Choroid plexus epithelial cell (primary cell): ENCODE measurements at regions not wholly inside any gene's neighbourhood (a gene's known extent, or its start where the extent isn't known, plus 50 kb on each side); places are given as distances from the start of the nearest gene placed in this dataset.

Experiments
- DNase-seq: peaks from one replicate; pipeline ENCODE4 v3.0.0-alpha.2; 2010; ENCODE audit warnings: low read depth
- H3K4me3 ChIP-seq: 2 replicates; pipeline ENCODE4 v1.5.1; 2011; ENCODE audit warnings: low read depth, mild to moderate bottlenecking, control low read depth, low read length, moderate library complexity
- TF ChIP-seq, protein P1 (sequence below): conservative IDR thresholded peaks from 2 replicates; pipeline ENCODE4 v1.5.1; 2011; ENCODE audit warnings: low read depth, mild to moderate bottlenecking, control low read depth, inconsistent platforms, low read length, moderate library complexity

DNA sequence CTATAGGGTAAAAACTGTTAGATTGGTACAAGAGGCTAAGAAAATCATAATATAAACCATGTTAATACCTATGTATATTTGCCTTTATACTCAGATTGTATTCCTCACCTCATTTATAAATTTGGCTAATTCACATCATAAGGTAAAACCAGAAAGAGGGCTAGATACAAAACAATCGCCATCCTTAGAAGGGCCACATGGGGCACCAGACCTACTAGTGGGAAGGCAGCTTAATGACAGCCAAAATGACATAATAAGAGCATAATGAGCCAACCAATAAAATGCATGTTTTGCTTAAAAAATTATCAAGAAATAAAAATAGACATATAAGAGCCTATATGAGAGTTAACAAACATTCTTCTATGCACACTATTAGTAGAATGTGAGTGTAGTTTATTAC lies 107.3 kb upstream of the PRDX4 start:
- H3K4me3 ChIP-seq = no peak overlapping the region
- TF ChIP-seq, protein P1, sequence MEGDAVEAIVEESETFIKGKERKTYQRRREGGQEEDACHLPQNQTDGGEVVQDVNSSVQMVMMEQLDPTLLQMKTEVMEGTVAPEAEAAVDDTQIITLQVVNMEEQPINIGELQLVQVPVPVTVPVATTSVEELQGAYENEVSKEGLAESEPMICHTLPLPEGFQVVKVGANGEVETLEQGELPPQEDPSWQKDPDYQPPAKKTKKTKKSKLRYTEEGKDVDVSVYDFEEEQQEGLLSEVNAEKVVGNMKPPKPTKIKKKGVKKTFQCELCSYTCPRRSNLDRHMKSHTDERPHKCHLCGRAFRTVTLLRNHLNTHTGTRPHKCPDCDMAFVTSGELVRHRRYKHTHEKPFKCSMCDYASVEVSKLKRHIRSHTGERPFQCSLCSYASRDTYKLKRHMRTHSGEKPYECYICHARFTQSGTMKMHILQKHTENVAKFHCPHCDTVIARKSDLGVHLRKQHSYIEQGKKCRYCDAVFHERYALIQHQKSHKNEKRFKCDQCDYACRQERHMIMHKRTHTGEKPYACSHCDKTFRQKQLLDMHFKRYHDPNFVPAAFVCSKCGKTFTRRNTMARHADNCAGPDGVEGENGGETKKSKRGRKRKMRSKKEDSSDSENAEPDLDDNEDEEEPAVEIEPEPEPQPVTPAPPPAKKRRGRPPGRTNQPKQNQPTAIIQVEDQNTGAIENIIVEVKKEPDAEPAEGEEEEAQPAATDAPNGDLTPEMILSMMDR = no peak
- no peak for DNase-seq

DNA sequence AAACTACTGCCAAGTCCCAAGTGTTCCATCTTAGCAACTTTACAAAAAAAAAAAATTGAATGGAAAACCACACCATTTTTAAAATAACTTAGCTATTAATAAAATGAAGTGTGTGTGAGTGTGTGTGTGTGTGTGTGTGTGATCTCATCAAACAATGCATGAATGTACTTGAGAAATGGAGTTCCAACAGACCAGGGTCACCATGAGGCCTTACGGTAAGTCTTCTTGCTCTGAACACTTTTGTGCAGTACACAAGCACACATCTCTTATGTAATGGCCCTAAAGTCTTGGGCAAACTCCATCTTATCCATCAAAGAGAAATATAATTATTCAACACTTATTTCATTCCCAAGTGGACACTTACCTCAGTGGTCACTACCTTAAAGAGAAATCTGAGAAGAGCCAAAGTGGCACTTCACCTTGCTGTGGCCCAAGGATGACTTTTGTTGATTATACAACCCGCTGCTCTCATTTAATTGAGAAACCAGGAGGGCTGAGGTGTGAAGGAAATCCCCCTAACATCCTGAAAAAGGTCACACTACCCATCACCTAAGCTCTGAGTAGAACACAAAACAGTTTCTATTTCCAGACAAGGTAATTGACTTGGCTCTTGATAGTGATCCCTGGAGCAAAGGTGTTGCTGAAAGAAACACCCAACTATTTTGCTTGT lies 96.5 kb upstream of the PRDX4 start:
- DNase-seq = no peak

DNA sequence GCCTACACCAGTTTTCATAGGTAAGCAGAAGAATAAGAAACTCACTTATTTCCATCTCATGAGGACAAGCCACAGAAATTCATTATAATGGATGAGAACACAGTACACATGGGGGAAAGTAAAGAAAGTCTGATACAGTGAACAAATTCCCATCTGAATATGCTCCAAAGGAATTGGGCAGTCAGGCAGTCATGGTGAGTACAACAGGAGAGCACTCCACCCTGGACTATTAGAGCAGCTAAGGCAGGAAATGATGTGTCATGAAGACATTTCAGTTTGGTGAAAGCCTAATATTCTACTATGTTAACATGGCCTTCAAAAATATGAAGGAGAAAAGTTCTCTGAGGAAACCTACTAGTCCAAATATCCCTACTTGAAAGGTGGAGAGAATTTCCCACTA lies 92.0 kb upstream of the PRDX4 start:
- TF ChIP-seq, protein P1 = no peak
- no peak for DNase-seq
- H3K4me3 ChIP-seq = no peak overlapping the region

More for the DNA sequence above, 96.5 kb upstream of the PRDX4 start:
- no peak overlapping the region for H3K4me3 ChIP-seq
- TF ChIP-seq, protein P1 = no peak

DNA sequence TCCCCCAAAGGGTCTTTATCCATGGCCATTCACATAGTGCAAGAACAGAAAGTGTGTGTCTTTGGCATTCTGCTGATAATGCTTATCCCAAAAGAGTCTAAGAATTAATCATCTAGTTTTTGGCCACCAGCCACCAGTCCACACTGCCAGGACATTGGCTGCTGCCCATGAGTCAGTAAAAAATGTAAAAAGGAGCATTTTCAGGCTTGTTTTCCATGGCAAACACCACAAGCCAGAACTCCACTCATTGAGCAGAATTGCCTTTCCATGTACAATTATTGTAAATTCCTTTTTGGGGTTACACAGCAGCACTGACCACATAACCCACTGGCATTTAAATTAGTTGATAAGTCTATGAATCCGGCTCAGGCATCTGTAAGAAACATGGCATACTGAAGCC lies 89.2 kb upstream of the PRDX4 start:
- peak; percentile 1 for DNase-seq
- TF ChIP-seq, protein P1 = no peak
- no peak overlapping the region for H3K4me3 ChIP-seq

DNA sequence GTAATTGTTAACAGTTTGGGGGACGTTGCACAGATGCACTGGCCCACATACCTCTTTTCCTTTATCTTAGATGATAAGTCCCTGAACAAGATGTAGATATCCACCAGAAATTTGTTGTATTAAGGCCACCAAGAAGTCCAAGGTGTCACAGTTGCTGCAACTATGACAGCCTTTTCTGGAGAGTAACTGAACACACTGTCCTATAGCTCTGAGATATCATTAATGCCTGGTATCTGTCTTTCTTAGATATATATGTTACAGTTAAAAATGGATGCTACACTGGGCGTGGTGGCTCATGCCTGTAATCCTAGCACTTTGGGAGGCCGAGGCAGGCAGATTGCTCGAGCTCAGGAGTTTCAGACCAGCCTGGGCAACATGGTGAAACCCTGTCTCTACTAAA lies 77.8 kb upstream of the PRDX4 start:
- TF ChIP-seq, protein P1 = no peak
- DNase-seq = no peak
- no peak overlapping the region for H3K4me3 ChIP-seq

DNA sequence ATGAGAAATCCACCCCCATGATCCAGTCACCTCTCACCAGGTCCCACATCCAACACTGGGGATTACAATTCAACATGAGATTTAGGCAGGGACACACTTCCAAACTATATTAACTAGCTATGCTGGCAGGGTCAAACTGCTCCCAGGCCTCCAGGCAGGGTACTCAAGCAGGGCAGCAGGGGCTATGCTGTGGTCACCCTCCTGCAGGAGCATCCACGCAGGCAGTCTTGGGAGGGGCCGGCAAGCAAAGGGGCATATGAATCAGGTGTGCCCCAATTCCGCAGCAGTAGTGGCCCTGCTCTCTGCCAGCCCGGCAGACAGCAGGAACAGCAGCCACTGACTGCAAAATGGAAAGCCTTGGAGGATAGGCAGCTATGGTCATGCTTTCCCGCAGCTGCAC lies 74.6 kb upstream of the PRDX4 start:
- no peak for DNase-seq
- TF ChIP-seq, protein P1 = no peak
- no peak overlapping the region for H3K4me3 ChIP-seq

DNA sequence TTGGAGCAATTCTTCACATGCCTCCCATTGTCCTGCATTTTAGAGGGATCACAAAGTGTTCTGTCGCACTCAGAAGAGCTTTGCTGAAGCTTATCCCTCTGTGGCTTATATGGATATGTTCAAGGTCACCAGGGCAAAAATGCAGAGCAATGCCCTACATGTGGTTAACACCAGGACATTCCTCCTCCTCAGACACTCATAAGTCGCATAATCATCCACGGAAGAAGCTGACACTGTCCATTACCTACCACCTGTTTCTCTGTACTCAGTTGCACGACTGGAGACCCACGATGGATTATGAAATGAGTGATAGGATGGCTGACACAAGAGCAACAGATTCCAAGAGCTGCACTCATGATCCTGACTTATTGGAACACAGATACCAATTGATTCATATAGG lies 68.7 kb upstream of the PRDX4 start:
- no peak overlapping the region for H3K4me3 ChIP-seq
- no peak for DNase-seq
- TF ChIP-seq, protein P1 = no peak
